Stimulated activated naive CD8-positive, alpha-beta T cell treated with anti-CD3 and anti-CD28 coated beads, Interleukin-15, amount 100 ng/mL, for 72 hours (primary cell): ENCODE measurements at regions not wholly inside any gene's neighbourhood (a gene's known extent, or its start where the extent isn't known, plus 50 kb on each side); places are given as distances from the start of the nearest gene placed in this dataset.

Experiments used
- ATAC-seq: fragments of 150-1000 bp; cut with Tn5 transposase; 2 replicates; pipeline ENCODE4 v1.10.0; 2021; ENCODE audit warnings: mild to moderate bottlenecking, moderate library complexity
- DNase-seq, 2 donors: peaks; one replicate each; pipeline ENCODE4 v3.0.0; 2021 to 2022
- H3K27ac Mint-ChIP-seq, 2 donors: one replicate each; pipeline ENCODE4 v1.8.0; 2022; ENCODE audit warnings: mild to moderate bottlenecking in 2 of 2, mixed read lengths in 2 of 2, moderate library complexity in 2 of 2
- H3K27me3 Mint-ChIP-seq: one replicate; pipeline ENCODE4 v1.8.0; 2022; ENCODE audit warnings: mixed read lengths
- H3K4me1 Mint-ChIP-seq: one replicate; pipeline ENCODE4 v1.8.0; 2022; ENCODE audit warnings: mild to moderate bottlenecking, mixed read lengths
- H3K4me3 Mint-ChIP-seq, 2 donors: one replicate each; pipeline ENCODE4 v1.8.0; 2022; ENCODE audit warnings: mild to moderate bottlenecking in 2 of 2, mixed read lengths in 2 of 2, moderate library complexity in 1 of 2
- H3K9me3 Mint-ChIP-seq, 2 donors: one replicate each; pipeline ENCODE4 v1.8.0; 2022; ENCODE audit warnings: mixed read lengths in 2 of 2

- peaks cover 10 to 11% of the 10 kb centered on the region in 2 donors for H3K9me3 Mint-ChIP-seq
- DNase-seq (no peak), ATAC-seq (no peak)
- no peak overlapping the region for H3K27ac Mint-ChIP-seq
- H3K4me1 Mint-ChIP-seq, result no peaks in the 10 kb centered on the region
- no peaks in the 10 kb centered on the region for H3K27me3 Mint-ChIP-seq
- no peak overlapping the region for H3K4me3 Mint-ChIP-seq
Measured at GRCh38 chr16:13528691-13529090, 391.3 kb upstream of the ERCC4 start.

- H3K4me1 Mint-ChIP-seq, result no peaks in the 10 kb centered on the region
- peaks cover 10 to 11% of the 10 kb centered on the region in 2 donors for H3K9me3 Mint-ChIP-seq
- ATAC-seq, result no peak
- no peaks in the 10 kb centered on the region for H3K27me3 Mint-ChIP-seq
- H3K27ac Mint-ChIP-seq, result no peak overlapping the region
- H3K4me3 Mint-ChIP-seq, result no peak overlapping the region
- no peak for DNase-seq
Measured at GRCh38 chr16:13529193-13529982, 390.6 kb upstream of the ERCC4 start.

- Mint-ChIP-seq H3K27me3 (peaks cover 7% of the 10 kb centered on the region), H3K4me1 (no peaks in the 10 kb centered on the region), H3K4me3 (no peak overlapping the region), H3K9me3 (peaks cover 0 to 11% of the 10 kb centered on the region in 2 donors), H3K27ac (no peak overlapping the region)
- ATAC-seq (no peak), DNase-seq (no peak)
Measured at GRCh38 chr16:13540771-13541170, 379.2 kb upstream of the ERCC4 start.

GRCh38 chr16:13542284-13542683, 377.7 kb upstream of the ERCC4 start:
- H3K27me3 Mint-ChIP-seq, result peaks cover 7% of the 10 kb centered on the region
- H3K9me3 Mint-ChIP-seq, result peaks cover 0 to 11% of the 10 kb centered on the region in 2 donors
- H3K4me1 Mint-ChIP-seq, result no peaks in the 10 kb centered on the region
- ATAC-seq, result no peak
- DNase-seq, result no peak
- H3K27ac Mint-ChIP-seq, result no peak overlapping the region
- no peak overlapping the region for H3K4me3 Mint-ChIP-seq

- Mint-ChIP-seq H3K4me3 (no peak overlapping the region), H3K27me3 (peaks cover 7% of the 10 kb centered on the region), H3K27ac (peak overlapping the region in 1 of 2 donors; percentile 50), H3K9me3 (peaks cover 0 to 11% of the 10 kb centered on the region in 2 donors), H3K4me1 (no peaks in the 10 kb centered on the region)
- no peak for ATAC-seq
- DNase-seq, result no peak
Measured at GRCh38 chr16:13543850-13544249, 376.1 kb upstream of the ERCC4 start.

- H3K4me3 Mint-ChIP-seq, result no peak overlapping the region
- no peak overlapping the region for H3K27ac Mint-ChIP-seq
- ATAC-seq, result no peak
- peaks cover 0 to 11% of the 10 kb centered on the region in 2 donors for H3K9me3 Mint-ChIP-seq
- no peak for DNase-seq
- no peaks in the 10 kb centered on the region for H3K4me1 Mint-ChIP-seq
- H3K27me3 Mint-ChIP-seq, result peaks cover 7% of the 10 kb centered on the region
Measured at GRCh38 chr16:13545271-13545670, 374.7 kb upstream of the ERCC4 start.

GRCh38 chr16:13550254-13550653, 369.7 kb upstream of the ERCC4 start:
- Mint-ChIP-seq H3K9me3 (no peaks in the 10 kb centered on the region), H3K27me3 (no peaks in the 10 kb centered on the region), H3K4me3 (no peak overlapping the region), H3K27ac (no peak overlapping the region), H3K4me1 (no peaks in the 10 kb centered on the region)
- no peak for DNase-seq
- ATAC-seq, result no peak

- DNase-seq (no peak), ATAC-seq (no peak)
- H3K4me1 Mint-ChIP-seq, result no peaks in the 10 kb centered on the region
- H3K27me3 Mint-ChIP-seq, result no peaks in the 10 kb centered on the region
- no peak overlapping the region for H3K27ac Mint-ChIP-seq
- no peak overlapping the region for H3K4me3 Mint-ChIP-seq
- H3K9me3 Mint-ChIP-seq, result no peaks in the 10 kb centered on the region
Measured at GRCh38 chr16:13552062-13552959, 367.6 kb upstream of the ERCC4 start.

- DNase-seq, result no peak
- no peaks in the 10 kb centered on the region for H3K9me3 Mint-ChIP-seq
- no peaks in the 10 kb centered on the region for H3K27me3 Mint-ChIP-seq
- no peak for ATAC-seq
- H3K4me1 Mint-ChIP-seq, result no peaks in the 10 kb centered on the region
- H3K27ac Mint-ChIP-seq, result no peak overlapping the region
- no peak overlapping the region for H3K4me3 Mint-ChIP-seq
Measured at GRCh38 chr16:13552960-13553257, 367.0 kb upstream of the ERCC4 start.

GRCh38 chr16:13553453-13553985, 366.4 kb upstream of the ERCC4 start:
- H3K27ac Mint-ChIP-seq, result no peak overlapping the region
- H3K4me1 Mint-ChIP-seq, result no peaks in the 10 kb centered on the region
- H3K4me3 Mint-ChIP-seq, result no peak overlapping the region
- DNase-seq (no peak), ATAC-seq (no peak)
- no peaks in the 10 kb centered on the region for H3K27me3 Mint-ChIP-seq
- no peaks in the 10 kb centered on the region for H3K9me3 Mint-ChIP-seq

- Mint-ChIP-seq H3K4me1 (no peaks in the 10 kb centered on the region), H3K27ac (no peak overlapping the region), H3K9me3 (no peaks in the 10 kb centered on the region), H3K4me3 (no peak overlapping the region), H3K27me3 (no peaks in the 10 kb centered on the region)
- ATAC-seq (no peak), DNase-seq (no peak)
Measured at GRCh38 chr16:13554005-13554404, 365.9 kb upstream of the ERCC4 start.

- no peak overlapping the region for H3K27ac Mint-ChIP-seq
- no peak for DNase-seq
- ATAC-seq, result no peak
- H3K4me3 Mint-ChIP-seq, result no peak overlapping the region
- H3K27me3 Mint-ChIP-seq, result no peaks in the 10 kb centered on the region
- no peaks in the 10 kb centered on the region for H3K9me3 Mint-ChIP-seq
- no peaks in the 10 kb centered on the region for H3K4me1 Mint-ChIP-seq
Measured at GRCh38 chr16:13554643-13555042, 365.3 kb upstream of the ERCC4 start.

- Mint-ChIP-seq H3K4me1 (no peaks in the 10 kb centered on the region), H3K4me3 (no peak overlapping the region), H3K9me3 (peaks cover 0 to 7% of the 10 kb centered on the region in 2 donors), H3K27me3 (no peaks in the 10 kb centered on the region), H3K27ac (no peak overlapping the region)
- no peak for ATAC-seq
- no peak for DNase-seq
Measured at GRCh38 chr16:13557418-13557817, 362.5 kb upstream of the ERCC4 start.

GRCh38 chr16:13558752-13559151, 361.2 kb upstream of the ERCC4 start:
- Mint-ChIP-seq H3K4me1 (no peaks in the 10 kb centered on the region), H3K27ac (no peak overlapping the region), H3K9me3 (peaks cover 0 to 7% of the 10 kb centered on the region in 2 donors), H3K4me3 (no peak overlapping the region), H3K27me3 (no peaks in the 10 kb centered on the region)
- no peak for ATAC-seq
- DNase-seq, result no peak

GRCh38 chr16:13559624-13560023, 360.3 kb upstream of the ERCC4 start:
- Mint-ChIP-seq H3K27ac (no peak overlapping the region), H3K9me3 (peaks cover 0 to 7% of the 10 kb centered on the region in 2 donors), H3K27me3 (no peaks in the 10 kb centered on the region), H3K4me3 (no peak overlapping the region), H3K4me1 (no peaks in the 10 kb centered on the region)
- no peak for ATAC-seq
- DNase-seq, result no peak

- Mint-ChIP-seq H3K27ac (no peak overlapping the region), H3K4me1 (no peaks in the 10 kb centered on the region), H3K4me3 (no peak overlapping the region), H3K9me3 (peaks cover 0 to 7% of the 10 kb centered on the region in 2 donors), H3K27me3 (no peaks in the 10 kb centered on the region)
- ATAC-seq (no peak), DNase-seq (no peak)
Measured at GRCh38 chr16:13560151-13560550, 359.8 kb upstream of the ERCC4 start.
